ENCODE measurements at regions not wholly inside any gene's neighbourhood (a gene's known extent, or its start where the extent isn't known, plus 50 kb on each side); places are given as distances from the start of the nearest gene placed in this dataset.

DNA sequence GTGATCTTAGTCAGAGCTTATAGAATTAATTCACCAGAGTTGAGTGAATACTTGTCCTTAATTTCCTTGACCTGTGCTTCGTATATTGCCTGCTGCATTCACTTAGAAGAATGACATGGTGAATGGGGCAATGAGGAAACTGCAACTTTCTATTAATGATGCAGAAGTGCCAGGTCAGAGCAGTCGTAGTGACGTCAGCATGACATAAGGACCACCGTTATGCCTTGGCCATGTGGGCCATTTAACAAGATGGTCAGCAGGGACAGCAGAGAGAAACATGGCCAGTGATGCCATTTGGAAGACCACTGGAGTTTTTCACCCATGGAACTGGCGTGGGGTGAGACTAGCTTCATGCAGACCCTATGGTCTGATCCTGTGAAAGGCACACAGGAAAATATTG lies 1469.4 kb upstream of the TMEM132C start:
- CTCF ChIA-PET: no interaction called here
- H3K79me2 ChIP-seq (ENCODE audit: low read length): no peaks in the 10 kb centered on the region

DNA sequence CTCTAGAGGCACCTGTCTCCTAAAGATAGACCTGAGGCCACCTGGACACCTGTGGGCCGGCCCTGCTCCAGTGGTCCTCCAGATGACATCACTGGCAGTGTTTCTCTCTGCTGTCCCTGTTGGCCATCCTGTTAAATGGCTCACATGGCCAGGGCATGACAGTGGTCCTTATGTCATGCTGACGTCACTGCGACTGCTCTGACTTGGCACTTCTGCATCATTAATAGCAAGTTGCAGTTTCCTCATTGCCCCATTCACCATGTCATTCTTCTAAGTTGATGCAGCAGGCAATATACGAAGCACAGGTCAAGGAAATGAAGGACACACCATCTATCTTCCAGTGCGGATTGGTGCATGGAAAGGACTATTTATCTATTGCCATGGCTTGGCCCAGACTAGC lies 1468.5 kb upstream of the TMEM132C start:
- Histone ChIP-seq H3K4me3 (ENCODE audit: low read length) (no peak overlapping the region), H3K4me2 (ENCODE audit: low read length) (no peak overlapping the region), H3K9ac (ENCODE audit: low read length) (no peak overlapping the region), H4K20me1 (ENCODE audit: low read length) (no peaks in the 10 kb centered on the region), H3K79me2 (ENCODE audit: low read length) (no peaks in the 10 kb centered on the region), H2AFZ (ENCODE audit: low read length) (no peak overlapping the region), H3K4me1 (ENCODE audit: insufficient read depth, low read length) (no peaks in the 10 kb centered on the region), H3K27ac (ENCODE audit: low read length) (no peak overlapping the region), H3K36me3 (ENCODE audit: low read depth, low read length) (no peaks in the 10 kb centered on the region), H3K27me3 (ENCODE audit: low read length) (peaks cover 21% of the 10 kb centered on the region), H3K9me3 (ENCODE audit: low read length) (no peaks in the 10 kb centered on the region), H3F3A (ENCODE audit: low read length, unreplicated experiment) (no peaks in the 10 kb centered on the region), H3K9me2 (replicated peaks; ENCODE audit: low read length) (no peaks in the 10 kb centered on the region)
- CTCF ChIA-PET: no interaction called here
- BruUV-seq (replicated peaks): no TSS peak
- intact Hi-C loops (cut with micrococcal nuclease): no loop called here
- TF ChIP-seq EZH2 (IDR thresholded peaks at IDR 0.05; ENCODE audit: low read length, unreplicated experiment) (no peak), EZH2phosphoT487 (IDR thresholded peaks at IDR 0.05; ENCODE audit: borderline replicate concordance, low read length) (no peak)
- TF ChIP-seq, protein P1, sequence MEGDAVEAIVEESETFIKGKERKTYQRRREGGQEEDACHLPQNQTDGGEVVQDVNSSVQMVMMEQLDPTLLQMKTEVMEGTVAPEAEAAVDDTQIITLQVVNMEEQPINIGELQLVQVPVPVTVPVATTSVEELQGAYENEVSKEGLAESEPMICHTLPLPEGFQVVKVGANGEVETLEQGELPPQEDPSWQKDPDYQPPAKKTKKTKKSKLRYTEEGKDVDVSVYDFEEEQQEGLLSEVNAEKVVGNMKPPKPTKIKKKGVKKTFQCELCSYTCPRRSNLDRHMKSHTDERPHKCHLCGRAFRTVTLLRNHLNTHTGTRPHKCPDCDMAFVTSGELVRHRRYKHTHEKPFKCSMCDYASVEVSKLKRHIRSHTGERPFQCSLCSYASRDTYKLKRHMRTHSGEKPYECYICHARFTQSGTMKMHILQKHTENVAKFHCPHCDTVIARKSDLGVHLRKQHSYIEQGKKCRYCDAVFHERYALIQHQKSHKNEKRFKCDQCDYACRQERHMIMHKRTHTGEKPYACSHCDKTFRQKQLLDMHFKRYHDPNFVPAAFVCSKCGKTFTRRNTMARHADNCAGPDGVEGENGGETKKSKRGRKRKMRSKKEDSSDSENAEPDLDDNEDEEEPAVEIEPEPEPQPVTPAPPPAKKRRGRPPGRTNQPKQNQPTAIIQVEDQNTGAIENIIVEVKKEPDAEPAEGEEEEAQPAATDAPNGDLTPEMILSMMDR (conservative IDR thresholded peaks at IDR 0.05; ENCODE audit: low read depth, low read length): no peak
- no peak for ATAC-seq
- DNase-seq: no peak
- POLR2A ChIA-PET (ENCODE audit: unreplicated experiment): no interaction called here

More for the DNA sequence above, 1469.4 kb upstream of the TMEM132C start:
- Histone ChIP-seq H4K20me1 (ENCODE audit: low read length) (no peaks in the 10 kb centered on the region), H3K4me1 (ENCODE audit: insufficient read depth, low read length) (no peaks in the 10 kb centered on the region), H3K9me3 (ENCODE audit: low read length) (no peaks in the 10 kb centered on the region), H3K4me3 (ENCODE audit: low read length) (no peak overlapping the region), H2AFZ (ENCODE audit: low read length) (no peak overlapping the region), H3K4me2 (ENCODE audit: low read length) (no peak overlapping the region), H3K27me3 (ENCODE audit: low read length) (peaks cover 28% of the 10 kb centered on the region), H3F3A (ENCODE audit: low read length, unreplicated experiment) (no peaks in the 10 kb centered on the region), H3K27ac (ENCODE audit: low read length) (no peak overlapping the region), H3K36me3 (ENCODE audit: low read depth, low read length) (no peaks in the 10 kb centered on the region), H3K9me2 (replicated peaks; ENCODE audit: low read length) (no peaks in the 10 kb centered on the region), H3K9ac (ENCODE audit: low read length) (no peak overlapping the region)
- intact Hi-C loops (cut with micrococcal nuclease): no loop called here
- TF ChIP-seq, protein P1 (conservative IDR thresholded peaks at IDR 0.05; ENCODE audit: low read depth, low read length): no peak
- TF ChIP-seq EZH2phosphoT487 (IDR thresholded peaks at IDR 0.05; ENCODE audit: borderline replicate concordance, low read length) (no peak), EZH2 (IDR thresholded peaks at IDR 0.05; ENCODE audit: low read length, unreplicated experiment) (no peak)
- no TSS peak for BruUV-seq (replicated peaks)
- POLR2A ChIA-PET (ENCODE audit: unreplicated experiment): no interaction called here
- ATAC-seq (no peak), DNase-seq (no peak)

DNA sequence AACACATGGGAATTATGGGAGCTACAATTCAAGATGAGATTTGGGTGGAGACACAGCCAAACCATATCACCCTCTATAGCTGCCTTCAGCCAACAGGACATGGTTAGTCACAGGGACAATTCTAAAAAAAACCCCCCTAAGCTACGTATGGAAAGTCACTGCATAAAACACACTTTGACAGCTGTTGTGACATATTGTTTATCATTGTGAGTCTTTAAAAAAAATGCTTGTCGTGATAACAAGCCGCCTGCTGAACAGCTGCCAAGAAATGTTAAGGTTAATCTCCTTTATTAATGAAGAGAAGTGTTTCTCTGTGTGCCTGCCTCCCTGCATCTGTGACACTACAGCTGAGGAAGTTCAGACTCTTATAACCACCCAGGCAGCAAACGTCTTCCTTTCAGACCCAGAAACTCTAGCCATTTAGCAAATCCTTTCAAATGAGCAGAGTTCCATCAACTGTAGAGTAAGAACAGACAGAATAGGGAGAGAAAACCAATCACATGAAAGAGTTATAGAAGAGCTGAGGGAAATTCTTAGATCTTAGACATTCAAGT lies 1459.6 kb upstream of the TMEM132C start:
- Histone ChIP-seq H3K4me1 (ENCODE audit: insufficient read depth, low read length) (no peaks in the 10 kb centered on the region), H3K27me3 (ENCODE audit: low read length) (peaks cover 53% of the 10 kb centered on the region), H3K36me3 (ENCODE audit: low read depth, low read length) (no peaks in the 10 kb centered on the region), H3K4me3 (ENCODE audit: low read length) (no peak overlapping the region), H3K9me2 (replicated peaks; ENCODE audit: low read length) (no peaks in the 10 kb centered on the region), H2AFZ (ENCODE audit: low read length) (no peak overlapping the region), H3K4me2 (ENCODE audit: low read length) (no peak overlapping the region), H3F3A (ENCODE audit: low read length, unreplicated experiment) (no peaks in the 10 kb centered on the region), H3K79me2 (ENCODE audit: low read length) (no peaks in the 10 kb centered on the region), H3K9me3 (ENCODE audit: low read length) (no peaks in the 10 kb centered on the region), H4K20me1 (ENCODE audit: low read length) (no peaks in the 10 kb centered on the region), H3K27ac (ENCODE audit: low read length) (no peak overlapping the region), H3K9ac (ENCODE audit: low read length) (no peak overlapping the region)
- no peak for ATAC-seq
- BruUV-seq (replicated peaks): no TSS peak
- ChIA-PET CTCF (no interaction called here), POLR2A (ENCODE audit: unreplicated experiment) (no interaction called here)
- no peak for TF ChIP-seq EZH2phosphoT487 (IDR thresholded peaks at IDR 0.05; ENCODE audit: borderline replicate concordance, low read length)
- TF ChIP-seq, protein P1 (conservative IDR thresholded peaks at IDR 0.05; ENCODE audit: low read depth, low read length): no peak
- no peak for TF ChIP-seq EZH2 (IDR thresholded peaks at IDR 0.05; ENCODE audit: low read length, unreplicated experiment)
- intact Hi-C loops (cut with micrococcal nuclease): no loop called here
- no peak for DNase-seq

Data from PC-3 (cell line).